ENCODE measurements at regions not wholly inside any gene's neighbourhood (a gene's known extent, or its start where the extent isn't known, plus 50 kb on each side); places are given as distances from the start of the nearest gene placed in this dataset.

GRCh38 chr12:60212159-60213000, 616.6 kb downstream of the SLC16A7 start:
- no peak for TF ChIP-seq EZH2phosphoT487 (IDR thresholded peaks at IDR 0.05; ENCODE audit: borderline replicate concordance, low read length)
- TF ChIP-seq, protein P1, sequence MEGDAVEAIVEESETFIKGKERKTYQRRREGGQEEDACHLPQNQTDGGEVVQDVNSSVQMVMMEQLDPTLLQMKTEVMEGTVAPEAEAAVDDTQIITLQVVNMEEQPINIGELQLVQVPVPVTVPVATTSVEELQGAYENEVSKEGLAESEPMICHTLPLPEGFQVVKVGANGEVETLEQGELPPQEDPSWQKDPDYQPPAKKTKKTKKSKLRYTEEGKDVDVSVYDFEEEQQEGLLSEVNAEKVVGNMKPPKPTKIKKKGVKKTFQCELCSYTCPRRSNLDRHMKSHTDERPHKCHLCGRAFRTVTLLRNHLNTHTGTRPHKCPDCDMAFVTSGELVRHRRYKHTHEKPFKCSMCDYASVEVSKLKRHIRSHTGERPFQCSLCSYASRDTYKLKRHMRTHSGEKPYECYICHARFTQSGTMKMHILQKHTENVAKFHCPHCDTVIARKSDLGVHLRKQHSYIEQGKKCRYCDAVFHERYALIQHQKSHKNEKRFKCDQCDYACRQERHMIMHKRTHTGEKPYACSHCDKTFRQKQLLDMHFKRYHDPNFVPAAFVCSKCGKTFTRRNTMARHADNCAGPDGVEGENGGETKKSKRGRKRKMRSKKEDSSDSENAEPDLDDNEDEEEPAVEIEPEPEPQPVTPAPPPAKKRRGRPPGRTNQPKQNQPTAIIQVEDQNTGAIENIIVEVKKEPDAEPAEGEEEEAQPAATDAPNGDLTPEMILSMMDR (IDR thresholded peaks at IDR 0.05; ENCODE audit: low read depth, low read length, poor library complexity, severe bottlenecking), result no peak

All from DOHH2 (cell line).